HG03196 (cell line): ENCODE measurements at regions not wholly inside any gene's neighbourhood (a gene's known extent, or its start where the extent isn't known, plus 50 kb on each side); places are given as distances from the start of the nearest gene placed in this dataset.

ENCODE experiments used
- ATAC-seq: cut with Tn5 transposase; IDR thresholded peaks from one replicate; pipeline ENCODE4 v1.9.1; 2021; ENCODE audit not compliant: unreplicated experiment

- no peak for ATAC-seq
These were observed 175.3 kb downstream of the BCOR start for GRCh38 chrX:39922488-39922887.

- ATAC-seq, result no peak
These were observed 174.8 kb downstream of the BCOR start for GRCh38 chrX:39922926-39923325.

DNA sequence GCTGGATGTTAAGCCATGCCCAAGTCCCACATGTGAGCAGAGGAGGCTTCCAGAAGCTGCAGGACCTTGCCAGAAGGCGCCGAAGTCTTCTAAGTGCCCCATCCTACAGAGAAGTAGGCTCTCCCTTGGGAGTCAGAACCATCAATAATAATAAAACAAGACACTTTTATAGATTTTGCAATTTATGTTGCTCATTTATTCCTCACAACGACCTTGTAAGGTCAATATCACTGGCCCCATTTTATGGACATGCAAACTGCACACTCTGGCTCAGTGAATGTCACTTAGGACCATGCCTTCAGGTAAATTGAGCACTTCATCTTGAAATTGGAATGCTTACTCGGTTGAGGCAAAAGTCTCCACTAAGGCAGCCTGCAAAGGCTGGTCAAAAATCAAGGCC is 170.4 kb downstream of the BCOR start:
- no peak for ATAC-seq

DNA sequence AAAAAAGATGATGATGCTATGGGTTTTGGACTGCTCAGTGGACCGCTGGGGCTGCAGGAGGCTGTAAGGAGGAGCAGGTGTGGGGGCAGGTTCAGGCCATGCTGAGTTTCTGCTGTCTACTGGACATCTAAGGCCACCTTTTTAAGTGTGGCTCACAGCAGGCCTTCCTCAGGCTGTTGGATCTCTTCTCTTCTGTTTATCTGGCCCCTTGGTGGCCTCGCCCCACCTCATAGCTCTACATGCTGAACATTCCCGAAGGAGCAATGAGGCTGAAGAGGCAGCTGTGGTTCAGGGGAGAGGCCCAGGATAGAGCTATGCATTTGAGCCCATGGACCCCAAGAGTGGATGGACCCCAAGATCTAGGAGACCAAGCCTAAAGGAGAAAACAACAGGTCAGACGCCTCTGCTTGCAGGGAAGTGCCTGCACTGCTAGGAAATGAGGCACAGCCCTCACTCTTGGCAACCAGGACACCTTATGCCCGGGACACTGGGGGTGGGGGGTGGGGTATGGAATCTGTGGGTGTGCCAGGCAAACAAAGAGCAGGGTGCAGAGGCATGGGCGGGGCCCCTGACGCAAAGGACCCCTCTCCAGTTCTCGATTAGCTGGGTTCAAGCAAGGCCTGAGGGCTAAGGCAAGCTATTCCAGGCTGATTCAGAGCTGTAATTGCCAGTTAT is 168.9 kb downstream of the BCOR start:
- ATAC-seq, result no peak

DNA sequence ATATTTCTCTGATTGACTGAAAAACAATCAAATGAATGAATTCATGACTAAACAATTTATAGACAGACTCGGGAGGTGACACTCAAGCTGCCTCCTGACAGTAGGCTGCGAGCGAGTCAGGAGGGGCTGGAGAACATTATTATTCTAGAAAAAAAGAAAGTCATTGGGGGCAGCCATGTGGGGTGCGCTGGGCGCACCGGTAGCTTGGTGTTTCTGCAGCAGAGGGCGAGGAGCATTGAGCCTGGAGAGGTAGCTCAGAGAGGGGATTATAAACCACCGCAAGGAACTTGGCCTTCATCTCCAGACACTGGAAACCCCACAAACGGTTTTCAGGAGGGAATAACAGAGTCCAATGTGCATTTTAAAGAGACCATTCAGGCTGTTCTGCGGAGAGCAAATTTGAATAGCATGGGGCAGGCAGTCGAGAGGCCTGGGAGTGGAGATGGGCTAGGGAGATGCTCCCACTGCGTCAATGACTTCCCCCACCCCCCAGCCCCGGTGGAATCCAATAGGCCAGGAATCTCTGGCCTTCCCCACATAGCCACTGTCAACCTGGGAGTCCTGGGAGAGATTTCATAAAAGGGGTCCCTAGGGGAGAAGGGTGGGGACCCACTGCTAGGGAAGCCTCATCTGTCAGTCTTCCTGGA is 168.3 kb downstream of the BCOR start:
- no peak for ATAC-seq

- no peak for ATAC-seq
These were observed 166.8 kb downstream of the BCOR start for GRCh38 chrX:39930786-39931528.

- ATAC-seq, result no peak
These were observed 166.1 kb downstream of the BCOR start for GRCh38 chrX:39931529-39932282.

GRCh38 chrX:39935411-39936064 is 162.2 kb downstream of the BCOR start:
- ATAC-seq, result no peak

- no peak for ATAC-seq
These were observed 160.6 kb downstream of the BCOR start for GRCh38 chrX:39936886-39937770.

DNA sequence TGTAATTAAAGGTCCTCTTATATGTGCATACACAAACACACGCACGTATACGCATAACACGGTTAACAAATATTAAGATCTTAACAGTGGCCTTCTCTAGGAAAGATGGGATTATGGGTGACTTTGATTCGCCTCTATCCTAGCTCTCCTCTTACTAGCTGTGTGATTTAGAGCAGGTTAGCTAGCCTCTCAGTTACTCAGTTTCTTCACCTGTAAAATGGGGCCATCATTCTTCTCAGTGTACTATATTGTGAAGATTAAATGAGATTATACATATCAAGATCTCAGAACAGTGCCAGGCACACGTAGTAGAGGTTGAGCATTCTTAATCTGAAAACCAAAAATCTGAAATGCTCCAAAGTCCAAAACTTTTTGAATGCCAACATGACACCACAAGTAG is 159.3 kb downstream of the BCOR start:
- no peak for ATAC-seq

DNA sequence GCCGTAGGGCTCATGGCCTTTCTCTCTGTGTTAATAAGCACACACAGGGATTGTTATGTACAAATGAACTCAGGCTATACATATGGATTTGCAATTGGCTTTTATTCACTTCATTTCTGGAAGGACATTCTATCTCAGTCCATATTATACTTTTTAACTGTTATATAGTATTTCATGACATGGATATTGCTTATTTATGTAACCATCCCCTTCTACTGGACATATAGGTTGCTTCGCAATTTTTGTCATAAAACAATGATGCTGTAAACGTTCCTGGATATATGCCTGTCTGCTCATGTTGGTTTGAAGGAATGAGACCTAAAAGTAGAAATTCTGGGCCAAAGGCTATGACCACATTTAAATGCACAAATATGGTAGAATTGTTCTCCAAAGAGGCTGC is 158.1 kb downstream of the BCOR start:
- ATAC-seq, result no peak

DNA sequence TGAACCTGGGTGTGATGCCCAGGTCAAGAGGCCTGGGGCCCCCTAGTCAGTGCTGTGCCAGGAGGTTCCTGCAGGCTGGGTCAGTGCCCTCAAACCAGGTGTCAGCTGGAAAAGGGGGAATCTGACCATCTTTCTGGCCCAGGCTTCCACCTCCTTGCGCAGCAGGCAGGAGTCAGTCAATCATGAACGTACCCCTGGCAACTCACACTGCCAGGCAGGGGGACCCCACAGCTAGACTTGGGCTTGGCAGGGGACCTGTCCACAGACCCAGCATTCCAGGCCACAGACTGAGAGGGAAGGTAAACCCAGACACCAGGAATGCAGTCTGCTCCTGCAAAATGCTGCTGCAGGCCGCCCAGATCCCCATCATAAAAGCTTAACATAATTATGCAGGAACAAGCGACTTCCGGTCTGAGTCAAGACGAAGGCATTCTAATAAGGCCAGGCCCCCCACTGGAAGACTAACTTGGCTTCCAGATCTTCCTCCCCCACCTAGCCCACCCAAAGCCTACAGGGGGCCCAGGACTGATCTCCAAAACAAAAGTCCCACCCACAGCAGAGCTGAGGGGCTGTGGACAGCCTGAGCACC is 156.3 kb downstream of the BCOR start:
- ATAC-seq, result no peak

GRCh38 chrX:39944416-39944815 is 153.3 kb downstream of the BCOR start:
- no peak for ATAC-seq

DNA sequence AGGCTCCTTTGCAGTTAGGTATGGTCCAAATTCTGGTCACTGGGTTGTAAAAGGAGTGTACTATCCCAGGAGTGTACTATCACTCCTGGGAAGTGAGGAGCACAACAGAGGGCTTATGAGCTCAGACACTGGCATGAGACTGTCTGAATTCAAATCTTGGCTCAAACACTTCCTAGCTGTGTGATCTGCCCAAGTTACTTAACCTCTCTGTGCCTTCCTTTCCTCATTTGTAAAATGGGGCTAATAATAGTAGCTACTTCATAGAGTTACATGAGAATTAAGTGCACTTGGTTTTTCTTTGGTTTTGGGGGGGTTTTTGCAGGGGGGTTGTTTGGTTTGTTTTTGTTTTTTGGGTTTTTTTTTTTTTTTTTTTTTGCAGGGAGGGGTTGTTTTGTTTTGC is 152.0 kb downstream of the BCOR start:
- ATAC-seq, result no peak

- ATAC-seq, result no peak
These were observed 150.9 kb downstream of the BCOR start for GRCh38 chrX:39946822-39947221.

GRCh38 chrX:39948582-39948981 is 149.2 kb downstream of the BCOR start:
- no peak for ATAC-seq

DNA sequence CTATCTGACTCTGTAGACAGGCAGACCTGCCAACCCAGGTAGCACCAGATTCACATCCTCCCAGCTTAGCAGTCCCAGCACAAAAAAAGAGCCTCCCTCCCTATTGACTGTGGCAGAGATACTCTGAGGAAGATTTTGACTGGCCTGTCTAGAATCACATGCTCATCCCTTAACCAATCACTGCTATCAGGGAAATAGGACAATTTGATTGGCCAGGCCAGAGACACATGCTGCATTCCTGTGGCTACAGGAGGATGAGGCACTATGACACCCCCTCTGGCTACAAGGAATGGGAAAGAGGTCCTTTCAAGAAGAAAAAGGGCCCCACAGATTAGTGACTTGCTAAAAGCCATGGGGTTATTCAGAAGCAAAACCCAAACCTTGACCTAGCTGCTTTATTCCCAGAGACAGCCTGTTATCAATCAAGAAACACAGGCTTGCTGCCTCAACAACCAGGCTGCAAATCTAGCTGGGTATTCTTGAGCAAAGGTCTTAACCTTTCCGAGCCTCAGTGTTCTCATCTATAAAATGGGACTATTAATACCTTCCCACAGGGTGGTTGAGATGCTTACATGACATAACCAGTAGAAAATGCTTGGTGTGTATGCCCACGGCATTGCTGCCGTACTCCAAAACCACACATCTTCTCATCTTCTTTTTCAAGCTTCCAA is 147.6 kb downstream of the BCOR start:
- ATAC-seq, result no peak

- no peak for ATAC-seq
These were observed 144.8 kb downstream of the BCOR start for GRCh38 chrX:39952989-39953388.

DNA sequence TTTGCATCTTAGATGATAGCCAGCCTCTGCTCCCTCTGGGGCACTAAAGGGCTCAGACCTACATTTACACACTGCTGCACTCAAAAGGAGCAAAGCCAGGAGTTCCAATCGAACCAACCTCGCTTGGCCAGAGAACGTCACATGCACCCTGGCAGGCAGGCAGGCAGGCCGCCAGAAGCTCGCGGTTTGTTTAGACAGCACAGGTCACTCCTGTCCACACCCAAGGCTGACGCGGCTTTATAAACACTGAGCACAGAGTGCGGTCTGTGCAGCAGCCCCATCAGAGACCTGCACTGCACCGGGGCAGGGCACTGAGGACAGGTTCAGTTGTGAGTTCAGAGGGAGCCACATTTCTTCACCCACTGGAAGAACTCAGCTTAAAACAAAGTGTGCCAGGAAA is 143.9 kb downstream of the BCOR start:
- no peak for ATAC-seq
